ENCODE measurements at regions not wholly inside any gene's neighbourhood (a gene's known extent, or its start where the extent isn't known, plus 50 kb on each side); places are given as distances from the start of the nearest gene placed in this dataset.

DNA sequence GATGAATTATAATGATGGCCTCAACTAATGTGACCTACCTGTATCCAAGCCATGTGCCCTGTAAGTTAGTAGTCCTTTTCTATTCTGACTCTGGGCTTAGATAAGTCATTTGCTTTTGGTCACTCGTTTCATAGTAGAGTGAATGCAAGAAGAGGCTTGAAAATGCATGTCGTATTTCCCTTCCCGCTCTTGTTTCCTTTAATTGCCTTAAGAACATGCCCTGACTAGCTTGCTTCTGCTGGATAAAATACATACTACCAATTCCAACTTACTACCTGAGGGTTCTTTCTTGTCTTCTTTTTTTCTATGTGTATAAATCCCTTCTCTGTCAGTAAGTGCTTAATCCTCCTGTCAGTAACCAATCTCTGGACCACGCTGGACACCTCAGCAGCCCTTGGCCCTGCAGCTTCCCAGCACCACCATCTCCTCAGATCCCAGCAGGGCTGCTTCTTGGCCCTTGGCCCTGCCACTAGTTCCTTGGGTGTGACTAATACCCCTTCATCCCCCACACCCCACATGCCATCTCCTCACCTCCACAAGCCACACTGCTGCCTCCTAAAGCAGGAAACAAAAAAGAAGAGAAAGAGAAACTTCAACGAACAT lies 771.7 kb downstream of the IGSF11 start:
- H3K4me3 ChIP-seq (ENCODE audit: low read depth, poor library complexity, severe bottlenecking) = no peak overlapping the region
- intact Hi-C loops (cut with DNase I; ENCODE audit: low total_unique reads) = no loop called here
- 43 to 50% methylated on average over 5 of the region's 5 CpGs for WGBS, 2 donors
- TF ChIP-seq, protein P1, sequence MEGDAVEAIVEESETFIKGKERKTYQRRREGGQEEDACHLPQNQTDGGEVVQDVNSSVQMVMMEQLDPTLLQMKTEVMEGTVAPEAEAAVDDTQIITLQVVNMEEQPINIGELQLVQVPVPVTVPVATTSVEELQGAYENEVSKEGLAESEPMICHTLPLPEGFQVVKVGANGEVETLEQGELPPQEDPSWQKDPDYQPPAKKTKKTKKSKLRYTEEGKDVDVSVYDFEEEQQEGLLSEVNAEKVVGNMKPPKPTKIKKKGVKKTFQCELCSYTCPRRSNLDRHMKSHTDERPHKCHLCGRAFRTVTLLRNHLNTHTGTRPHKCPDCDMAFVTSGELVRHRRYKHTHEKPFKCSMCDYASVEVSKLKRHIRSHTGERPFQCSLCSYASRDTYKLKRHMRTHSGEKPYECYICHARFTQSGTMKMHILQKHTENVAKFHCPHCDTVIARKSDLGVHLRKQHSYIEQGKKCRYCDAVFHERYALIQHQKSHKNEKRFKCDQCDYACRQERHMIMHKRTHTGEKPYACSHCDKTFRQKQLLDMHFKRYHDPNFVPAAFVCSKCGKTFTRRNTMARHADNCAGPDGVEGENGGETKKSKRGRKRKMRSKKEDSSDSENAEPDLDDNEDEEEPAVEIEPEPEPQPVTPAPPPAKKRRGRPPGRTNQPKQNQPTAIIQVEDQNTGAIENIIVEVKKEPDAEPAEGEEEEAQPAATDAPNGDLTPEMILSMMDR (IDR thresholded peaks at IDR 0.05) = no peak
- no peak for TF ChIP-seq POLR2A (IDR thresholded peaks at IDR 0.05)
- no peak for DNase-seq (ENCODE audit: low spot score in 2 of 2)

DNA sequence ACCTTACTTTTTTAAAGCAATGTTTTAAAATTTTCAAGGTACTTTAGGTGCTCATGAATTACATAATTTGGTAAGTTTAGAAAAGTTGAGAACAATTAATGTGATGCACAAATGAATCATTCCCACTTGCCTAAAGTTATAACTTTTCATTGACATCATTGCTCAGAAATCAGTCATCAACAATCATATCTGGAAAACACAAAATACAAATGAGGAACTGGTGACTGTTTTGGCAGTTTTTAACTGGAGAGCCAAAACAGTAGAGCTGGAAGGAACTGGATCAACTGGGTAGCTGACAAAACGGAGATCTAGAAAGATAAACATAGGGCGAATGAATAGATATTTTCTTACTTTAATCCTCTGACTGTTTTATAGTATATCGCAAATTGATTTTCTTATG lies 767.1 kb downstream of the IGSF11 start:
- no peak for TF ChIP-seq POLR2A (IDR thresholded peaks at IDR 0.05)
- TF ChIP-seq, protein P1 (IDR thresholded peaks at IDR 0.05) = no peak
- intact Hi-C loops (cut with DNase I; ENCODE audit: low total_unique reads) = no loop called here
- no peak overlapping the region for H3K4me3 ChIP-seq (ENCODE audit: low read depth, poor library complexity, severe bottlenecking)
- 58 to 66% methylated on average over 3 of the region's 3 CpGs for WGBS, 2 donors
- no peak for DNase-seq (ENCODE audit: low spot score in 2 of 2)

DNA sequence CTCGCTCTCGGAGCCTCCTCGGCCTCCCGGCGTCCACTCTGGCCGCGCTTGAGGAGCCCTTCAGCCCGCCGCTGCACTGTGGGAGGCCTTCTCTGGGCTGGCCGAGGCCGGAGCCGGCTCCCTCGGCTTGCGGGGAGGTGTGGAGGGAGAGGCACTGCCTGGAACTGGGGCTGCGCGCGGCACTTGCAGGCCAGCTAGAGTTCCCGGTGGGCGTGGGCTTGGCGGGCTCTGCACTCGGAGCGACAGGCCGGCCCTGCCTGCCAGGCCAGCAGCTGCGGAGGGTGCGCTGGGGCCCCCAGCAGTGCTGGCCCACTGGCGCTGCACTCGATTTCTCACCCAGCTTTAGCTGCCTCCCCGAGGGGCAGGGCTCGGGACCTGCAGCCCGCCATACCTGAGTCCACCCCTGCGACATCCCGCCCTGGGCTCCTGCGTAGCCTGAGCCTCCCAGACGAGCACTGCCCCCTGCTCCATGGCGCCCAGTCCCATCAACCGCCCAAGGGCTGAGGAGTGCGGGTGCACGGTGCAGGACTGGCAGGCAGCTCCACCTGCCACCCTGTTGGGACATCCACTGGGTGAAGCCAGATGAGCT lies 765.0 kb downstream of the IGSF11 start:
- intact Hi-C loops (cut with DNase I; ENCODE audit: low total_unique reads) = no loop called here
- no peak overlapping the region for H3K4me3 ChIP-seq (ENCODE audit: low read depth, poor library complexity, severe bottlenecking)
- TF ChIP-seq, protein P1 (IDR thresholded peaks at IDR 0.05) = no peak
- TF ChIP-seq POLR2A (IDR thresholded peaks at IDR 0.05) = no peak
- WGBS, 2 donors = 93 to 96% methylated on average over 20 to 29 of the region's 38 CpGs
- DNase-seq (ENCODE audit: low spot score in 2 of 2) = no peak

DNA sequence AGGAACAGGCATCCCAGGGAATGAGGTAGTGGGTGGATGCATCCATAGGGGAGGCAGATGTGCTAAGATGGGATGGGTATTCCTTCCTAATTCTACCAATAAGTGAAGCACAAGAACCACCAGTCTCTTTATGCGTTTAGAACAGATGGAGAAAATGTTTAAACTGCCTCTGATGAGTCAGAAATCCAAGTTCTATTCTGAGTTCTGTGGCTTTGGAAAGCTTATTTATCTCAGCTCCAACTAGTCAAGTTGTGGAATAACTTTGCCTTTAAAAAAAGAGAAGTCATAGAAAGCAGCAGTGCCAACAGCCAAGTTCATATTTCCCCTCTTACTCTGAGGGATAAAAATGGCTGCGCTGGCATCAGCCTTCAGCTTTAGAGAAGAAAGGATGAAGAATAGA lies 761.7 kb downstream of the IGSF11 start:
- H3K4me3 ChIP-seq (ENCODE audit: low read depth, poor library complexity, severe bottlenecking) = no peak overlapping the region
- no peak for TF ChIP-seq POLR2A (IDR thresholded peaks at IDR 0.05)
- TF ChIP-seq, protein P1 (IDR thresholded peaks at IDR 0.05) = no peak
- no peak for DNase-seq (ENCODE audit: low spot score in 2 of 2)
- WGBS, 2 donors = 79 to 80% methylated on average over 2 of the region's 2 CpGs
- intact Hi-C loops (cut with DNase I; ENCODE audit: low total_unique reads) = no loop called here

DNA sequence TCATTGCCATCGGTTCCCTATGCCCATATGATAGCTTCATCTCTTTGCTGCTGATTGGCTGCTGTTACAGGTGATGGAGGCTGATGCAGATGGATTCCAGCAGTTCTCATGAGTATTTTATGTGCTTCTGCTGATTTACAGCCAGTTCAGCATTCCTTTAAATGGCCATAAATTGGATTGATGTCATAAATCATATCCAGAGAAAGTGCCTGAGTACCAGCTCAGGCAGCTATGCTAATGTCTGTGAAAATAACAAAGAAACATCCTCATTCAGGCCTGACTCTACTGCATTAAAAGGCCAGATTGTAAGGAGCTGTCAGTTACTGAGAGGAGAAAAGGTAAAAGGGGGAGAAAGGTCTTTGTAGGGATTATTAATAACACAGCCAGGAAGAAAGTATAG lies 756.8 kb downstream of the IGSF11 start:
- WGBS, 2 donors = 21 to 38% methylated on average over 1 of the region's 1 CpG
- no peak for DNase-seq (ENCODE audit: low spot score in 2 of 2)
- intact Hi-C loops (cut with DNase I; ENCODE audit: low total_unique reads) = no loop called here
- no peak overlapping the region for H3K4me3 ChIP-seq (ENCODE audit: low read depth, poor library complexity, severe bottlenecking)
- TF ChIP-seq, protein P1 (IDR thresholded peaks at IDR 0.05) = no peak

DNA sequence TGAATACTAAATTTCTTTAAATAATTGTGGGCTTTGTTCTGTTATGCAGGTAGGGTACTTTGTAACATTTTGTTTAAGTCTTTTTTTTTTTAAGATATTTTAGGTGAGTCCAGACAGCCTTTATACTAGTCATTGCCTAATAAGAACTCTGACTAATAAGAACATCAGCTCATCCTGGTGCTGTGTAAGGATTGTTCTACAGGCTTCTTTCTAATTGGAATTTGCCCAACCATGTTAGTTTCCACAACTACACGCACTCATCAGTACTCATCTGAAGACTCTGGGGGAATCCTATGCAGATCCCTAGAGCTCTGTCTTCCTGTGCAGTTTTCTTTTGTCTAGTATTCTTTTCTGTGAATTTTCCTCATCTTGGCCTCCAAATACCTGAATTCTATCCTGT lies 741.8 kb downstream of the IGSF11 start:
- TF ChIP-seq POLR2A (IDR thresholded peaks at IDR 0.05) = no peak
- TF ChIP-seq, protein P1 (IDR thresholded peaks at IDR 0.05) = no peak
- DNase-seq (ENCODE audit: low spot score in 2 of 2) = no peak
- 83 to 84% methylated on average over 1 of the region's 1 CpG for WGBS, 2 donors
- no peak overlapping the region for H3K4me3 ChIP-seq (ENCODE audit: low read depth, poor library complexity, severe bottlenecking)
- intact Hi-C loops (cut with DNase I; ENCODE audit: low total_unique reads) = no loop called here

Measured in lower leg skin (tissue), 4 donors.